ENCODE measurements at regions not wholly inside any gene's neighbourhood (a gene's known extent, or its start where the extent isn't known, plus 50 kb on each side); places are given as distances from the start of the nearest gene placed in this dataset.

DNA sequence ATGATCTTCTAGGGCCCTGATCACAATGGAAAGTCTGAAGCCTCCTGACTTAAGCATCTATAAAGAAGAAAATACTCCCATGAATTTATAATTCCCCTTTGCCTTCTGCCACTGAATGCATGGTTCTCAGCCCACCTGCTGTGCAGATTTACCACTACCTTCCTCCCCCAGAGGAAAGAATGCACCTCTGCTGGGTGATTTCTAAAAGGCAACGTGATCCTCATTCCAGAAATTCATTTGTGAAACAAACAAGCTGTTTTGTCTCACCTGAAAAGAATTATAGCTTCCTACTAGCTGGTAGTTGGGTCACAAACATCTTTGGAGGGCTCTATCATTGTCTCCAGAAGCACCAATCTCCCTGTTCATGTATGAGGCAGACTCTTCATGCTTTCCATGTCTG lies 320.2 kb downstream of the CDC14C start:
- TF ChIP-seq CTCF (IDR thresholded peaks at IDR 0.05; ENCODE audit: insufficient read depth, low read length, poor library complexity, severe bottlenecking): no peak
- no peak for DNase-seq (ENCODE audit: low read depth)
- H3K27me3 ChIP-seq (ENCODE audit: control insufficient read depth, insufficient read depth, low read length): no peaks in the 10 kb centered on the region
- H3K4me3 ChIP-seq (ENCODE audit: low read depth, low read length): no peak overlapping the region
- no peaks in the 10 kb centered on the region for H3K36me3 ChIP-seq (ENCODE audit: control insufficient read depth, insufficient read depth, low read length)

GRCh38 chr7:49245062-49245461 lies 320.7 kb downstream of the CDC14C start:
- no peaks in the 10 kb centered on the region for H3K27me3 ChIP-seq (ENCODE audit: control insufficient read depth, insufficient read depth, low read length)
- no peaks in the 10 kb centered on the region for H3K36me3 ChIP-seq (ENCODE audit: control insufficient read depth, insufficient read depth, low read length)
- no peak overlapping the region for H3K4me3 ChIP-seq (ENCODE audit: low read depth, low read length)
- TF ChIP-seq CTCF (IDR thresholded peaks at IDR 0.05; ENCODE audit: insufficient read depth, low read length, poor library complexity, severe bottlenecking): no peak
- DNase-seq (ENCODE audit: low read depth): no peak

DNA sequence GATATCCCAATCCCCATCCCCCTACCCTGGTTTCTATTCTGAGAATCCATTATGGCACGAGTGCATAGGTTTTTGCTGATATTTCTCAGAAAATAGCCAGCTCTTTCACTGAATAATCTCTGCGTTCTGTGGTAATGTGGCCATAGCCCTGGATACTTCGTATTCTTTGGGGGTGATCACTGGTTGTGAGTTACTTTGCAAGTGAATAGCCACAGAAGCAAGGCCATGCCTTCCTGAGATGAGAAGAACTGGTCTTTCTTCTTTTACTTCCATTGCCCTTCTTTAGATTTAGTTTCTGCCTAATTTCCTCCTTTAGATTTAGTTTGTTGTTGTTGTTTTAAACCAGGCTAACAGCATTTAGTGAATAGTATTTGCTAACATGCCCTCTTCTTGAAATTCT lies 323.4 kb downstream of the CDC14C start:
- H3K4me3 ChIP-seq (ENCODE audit: low read depth, low read length): no peak overlapping the region
- H3K36me3 ChIP-seq (ENCODE audit: control insufficient read depth, insufficient read depth, low read length): no peaks in the 10 kb centered on the region
- no peak for TF ChIP-seq CTCF (IDR thresholded peaks at IDR 0.05; ENCODE audit: insufficient read depth, low read length, poor library complexity, severe bottlenecking)
- DNase-seq (ENCODE audit: low read depth): no peak
- H3K27me3 ChIP-seq (ENCODE audit: control insufficient read depth, insufficient read depth, low read length): no peaks in the 10 kb centered on the region

DNA sequence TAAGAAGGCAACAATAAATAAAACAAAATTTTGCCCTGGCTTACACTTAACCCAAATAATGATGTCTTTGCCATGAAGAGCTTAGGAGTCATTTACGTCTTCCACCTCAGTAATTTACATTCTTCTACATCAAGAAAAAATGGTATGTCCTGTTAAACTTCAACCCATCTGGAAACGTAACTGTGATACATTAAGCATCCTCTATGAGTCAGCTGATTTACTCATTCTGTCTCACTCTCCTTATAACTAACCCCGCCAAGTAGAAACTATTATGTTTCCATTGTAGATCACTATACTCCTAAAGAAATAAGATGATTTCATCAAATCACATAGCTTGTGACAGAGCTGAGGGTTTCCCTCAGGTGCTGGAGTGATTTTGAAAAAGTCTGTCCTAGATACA lies 330.7 kb downstream of the CDC14C start:
- Histone ChIP-seq H3K36me3 (ENCODE audit: control insufficient read depth, insufficient read depth, low read length) (no peaks in the 10 kb centered on the region), H3K27me3 (ENCODE audit: control insufficient read depth, insufficient read depth, low read length) (no peaks in the 10 kb centered on the region), H3K4me3 (ENCODE audit: low read depth, low read length) (no peak overlapping the region)
- no peak for TF ChIP-seq CTCF (IDR thresholded peaks at IDR 0.05; ENCODE audit: insufficient read depth, low read length, poor library complexity, severe bottlenecking)
- peak; percentile 28 for DNase-seq (ENCODE audit: low read depth)

DNA sequence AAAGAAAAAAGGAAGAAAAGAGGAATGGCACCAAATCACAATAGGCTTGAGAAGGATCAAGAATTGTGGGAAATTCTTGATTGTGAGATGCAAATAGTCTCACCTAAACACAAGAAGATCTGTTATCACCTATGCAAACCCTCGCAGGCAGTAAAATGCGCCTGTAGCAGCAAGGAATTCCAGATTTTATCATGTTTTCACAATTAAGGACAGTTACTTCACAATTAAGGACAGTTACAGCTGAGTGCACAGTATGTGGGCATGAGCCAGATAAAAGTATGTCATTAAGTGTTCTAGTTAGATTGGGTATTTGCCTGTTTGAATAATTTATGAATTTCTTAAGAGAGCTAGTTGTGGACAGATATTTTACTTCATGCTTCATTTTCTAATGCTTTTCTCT lies 336.2 kb downstream of the CDC14C start:
- no peaks in the 10 kb centered on the region for H3K27me3 ChIP-seq (ENCODE audit: control insufficient read depth, insufficient read depth, low read length)
- DNase-seq (ENCODE audit: low read depth): no peak
- H3K36me3 ChIP-seq (ENCODE audit: control insufficient read depth, insufficient read depth, low read length): no peaks in the 10 kb centered on the region
- TF ChIP-seq CTCF (IDR thresholded peaks at IDR 0.05; ENCODE audit: insufficient read depth, low read length, poor library complexity, severe bottlenecking): no peak
- no peak overlapping the region for H3K4me3 ChIP-seq (ENCODE audit: low read depth, low read length)

DNA sequence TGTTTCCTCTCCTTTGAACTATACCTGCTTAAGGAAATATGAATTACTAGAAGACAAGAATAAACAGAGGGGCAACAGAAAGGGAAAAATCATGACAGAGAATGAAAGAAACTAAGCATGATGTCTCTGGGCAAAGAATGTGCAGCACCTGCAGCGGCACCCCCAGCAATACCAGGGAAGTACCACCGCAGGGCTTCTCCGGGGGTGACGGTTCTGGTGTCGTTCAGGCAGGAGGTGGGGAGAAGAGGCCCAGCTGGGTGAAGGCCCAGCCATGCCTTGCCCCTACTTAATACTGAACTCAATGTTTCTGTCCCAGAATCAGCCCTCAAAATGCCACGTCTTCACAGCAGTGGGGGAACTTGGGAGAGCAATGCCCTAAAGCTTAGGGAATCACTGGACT lies 337.6 kb downstream of the CDC14C start:
- H3K4me3 ChIP-seq (ENCODE audit: low read depth, low read length): no peak overlapping the region
- TF ChIP-seq CTCF (IDR thresholded peaks at IDR 0.05; ENCODE audit: insufficient read depth, low read length, poor library complexity, severe bottlenecking): no peak
- no peaks in the 10 kb centered on the region for H3K27me3 ChIP-seq (ENCODE audit: control insufficient read depth, insufficient read depth, low read length)
- no peak for DNase-seq (ENCODE audit: low read depth)
- no peaks in the 10 kb centered on the region for H3K36me3 ChIP-seq (ENCODE audit: control insufficient read depth, insufficient read depth, low read length)

All from kidney epithelial cell (primary cell).